Memory B cell (primary cell): ENCODE measurements at regions not wholly inside any gene's neighbourhood (a gene's known extent, or its start where the extent isn't known, plus 50 kb on each side); places are given as distances from the start of the nearest gene placed in this dataset.

Experiments used
- ATAC-seq: fragments of 150-1000 bp; cut with Tn5 transposase; 2 replicates; pipeline ENCODE4 v1.10.0; 2021; ENCODE audit warnings: low read depth, mild to moderate bottlenecking, moderate library complexity
- DNase-seq, 2 donors: peaks; one replicate each; pipeline ENCODE4 v3.0.0; 2022; ENCODE audit warnings: low spot score in 2 of 2
- H3K27ac Mint-ChIP-seq: one replicate; pipeline ENCODE4 v1.8.0; 2022; ENCODE audit warnings: mild to moderate bottlenecking, moderate library complexity, mixed read lengths
- H3K27me3 Mint-ChIP-seq: one replicate; pipeline ENCODE4 v1.8.0; 2022; ENCODE audit warnings: mixed read lengths
- H3K36me3 Mint-ChIP-seq: one replicate; pipeline ENCODE4 v1.8.0; 2022; ENCODE audit warnings: mild to moderate bottlenecking, mixed read lengths
- H3K4me1 Mint-ChIP-seq: one replicate; pipeline ENCODE4 v1.8.0; 2022; ENCODE audit warnings: mixed read lengths
- H3K4me3 Mint-ChIP-seq: one replicate; pipeline ENCODE4 v1.8.0; 2022; ENCODE audit warnings: mild to moderate bottlenecking, moderate library complexity, mixed read lengths
- H3K9me3 Mint-ChIP-seq: one replicate; pipeline ENCODE4 v1.8.0; 2022; ENCODE audit warnings: mixed read lengths

DNA sequence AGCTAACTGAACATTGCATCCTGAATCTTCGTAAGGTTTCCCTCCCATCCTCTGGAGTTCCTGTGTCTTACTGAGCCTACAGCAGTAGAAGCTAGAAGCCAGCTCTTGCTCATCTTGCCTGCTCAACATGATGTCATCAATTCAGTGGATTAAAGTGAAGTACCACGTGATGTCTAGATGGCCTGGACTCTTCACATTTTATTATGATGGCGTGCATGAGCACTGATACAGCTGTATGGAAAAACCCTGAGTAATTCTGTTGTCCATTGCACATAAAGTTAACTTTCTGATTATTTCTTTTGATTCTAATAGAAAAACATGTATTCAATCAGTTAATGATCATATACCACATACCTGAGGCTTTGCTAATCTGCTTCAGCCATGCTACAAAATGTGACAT, 2387.7 kb upstream of the TENM3 start:
- H3K36me3 Mint-ChIP-seq, result no peaks in the 10 kb centered on the region
- no peak for ATAC-seq
- no peak overlapping the region for H3K27ac Mint-ChIP-seq
- no peak for DNase-seq
- peaks cover 2% of the 10 kb centered on the region for H3K9me3 Mint-ChIP-seq
- no peaks in the 10 kb centered on the region for H3K27me3 Mint-ChIP-seq
- H3K4me1 Mint-ChIP-seq, result no peaks in the 10 kb centered on the region
- no peak overlapping the region for H3K4me3 Mint-ChIP-seq

DNA sequence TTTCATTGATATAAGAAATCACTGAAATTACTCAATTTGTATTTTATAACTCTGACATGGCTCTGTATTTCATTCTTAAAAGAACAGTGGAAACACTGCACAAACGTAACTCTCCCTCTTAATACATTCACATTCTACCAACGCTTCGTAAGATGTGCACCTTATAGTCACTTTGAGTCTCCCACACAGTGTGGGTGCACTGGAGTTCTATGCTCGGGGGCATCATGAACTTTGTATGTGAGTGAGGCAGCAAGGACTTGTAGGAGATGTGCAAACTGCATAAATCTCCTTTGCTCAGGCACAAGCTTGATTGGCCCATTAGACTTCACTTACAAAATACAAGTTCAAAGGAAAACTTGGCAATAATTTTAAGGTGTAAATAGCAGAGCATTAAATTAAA, 2385.0 kb upstream of the TENM3 start:
- ATAC-seq (no peak), DNase-seq (no peak)
- Mint-ChIP-seq H3K27ac (no peak overlapping the region), H3K4me1 (no peaks in the 10 kb centered on the region), H3K27me3 (no peaks in the 10 kb centered on the region), H3K36me3 (no peaks in the 10 kb centered on the region), H3K9me3 (peaks cover 4% of the 10 kb centered on the region), H3K4me3 (no peak overlapping the region)

DNA sequence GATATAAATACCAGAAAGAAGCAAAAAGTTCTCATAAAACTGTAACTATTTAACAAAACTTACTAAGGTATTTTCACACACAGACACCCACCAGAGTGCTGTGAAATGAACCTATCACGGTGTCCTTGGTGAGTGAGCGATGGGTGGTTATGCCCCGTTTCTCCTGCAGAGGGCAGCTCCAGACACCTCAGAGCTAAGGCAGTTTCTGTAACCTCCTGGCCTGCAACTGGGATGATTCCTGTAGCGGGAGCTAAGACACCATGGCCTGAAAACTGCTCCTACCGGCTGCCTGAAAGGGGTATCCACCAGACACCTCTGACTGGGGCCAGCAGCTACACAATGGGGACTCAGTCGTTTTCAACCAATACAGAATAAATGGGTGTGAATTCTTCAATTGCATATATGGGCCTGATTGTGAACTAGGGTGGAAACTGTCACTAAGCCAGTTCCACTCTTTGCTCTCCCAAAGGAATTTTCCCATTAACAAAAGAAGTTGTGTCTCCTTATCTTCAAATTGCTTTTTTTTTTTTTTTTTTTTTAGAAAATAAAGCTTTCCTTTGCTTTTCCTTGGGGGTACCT, 2375.8 kb upstream of the TENM3 start:
- Mint-ChIP-seq H3K36me3 (no peaks in the 10 kb centered on the region), H3K4me3 (no peak overlapping the region), H3K27ac (no peak overlapping the region), H3K4me1 (no peaks in the 10 kb centered on the region), H3K27me3 (no peaks in the 10 kb centered on the region), H3K9me3 (peaks cover 4% of the 10 kb centered on the region)
- ATAC-seq, result no peak
- DNase-seq, result peak in 1 of 2 donors; percentile 27

DNA sequence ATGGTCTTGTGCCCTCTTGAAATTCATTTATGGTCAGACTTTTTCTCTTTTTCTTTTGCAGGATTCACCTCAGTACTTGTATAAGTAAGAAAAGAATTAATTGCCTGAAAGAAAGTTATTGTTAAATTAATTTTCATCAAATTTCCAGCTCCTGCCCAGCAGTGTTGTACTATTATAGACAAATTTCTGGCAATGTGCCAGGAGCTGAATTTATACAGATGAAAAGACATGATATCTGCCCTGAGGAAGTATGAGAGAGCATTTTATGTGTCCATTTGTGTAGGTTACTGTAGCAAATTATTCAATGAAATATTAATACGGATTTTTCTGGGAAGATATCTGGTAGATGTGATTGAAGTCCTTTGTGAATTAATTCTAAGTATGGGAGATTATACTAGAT, 2371.5 kb upstream of the TENM3 start:
- ATAC-seq, result no peak
- H3K4me1 Mint-ChIP-seq, result no peaks in the 10 kb centered on the region
- H3K27me3 Mint-ChIP-seq, result no peaks in the 10 kb centered on the region

DNA sequence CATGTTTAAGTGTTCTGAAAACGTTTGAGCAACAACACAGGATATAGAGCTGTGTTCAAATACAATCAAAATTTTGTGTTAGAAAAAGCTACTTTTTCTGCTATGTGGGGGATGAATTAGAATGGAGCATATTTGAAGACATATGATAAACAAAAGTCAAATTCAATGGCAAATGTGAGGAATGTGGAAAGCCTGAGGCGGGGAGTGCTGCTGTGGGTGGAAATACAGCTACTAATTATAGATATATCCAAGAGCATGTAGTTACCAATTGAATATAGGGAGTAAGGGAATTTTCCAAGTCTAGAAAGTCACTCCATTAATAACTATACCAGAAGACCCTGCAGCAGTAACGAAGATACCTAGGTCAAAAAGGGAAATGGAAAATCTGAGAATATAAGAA, 2370.4 kb upstream of the TENM3 start:
- no peaks in the 10 kb centered on the region for H3K36me3 Mint-ChIP-seq
- no peak overlapping the region for H3K4me3 Mint-ChIP-seq
- no peak overlapping the region for H3K27ac Mint-ChIP-seq
- peaks cover 3% of the 10 kb centered on the region for H3K9me3 Mint-ChIP-seq
- H3K27me3 Mint-ChIP-seq, result no peaks in the 10 kb centered on the region
- DNase-seq (no peak), ATAC-seq (no peak)
- H3K4me1 Mint-ChIP-seq, result no peaks in the 10 kb centered on the region

More for the DNA sequence above, 2371.5 kb upstream of the TENM3 start:
- Mint-ChIP-seq H3K36me3 (no peaks in the 10 kb centered on the region), H3K9me3 (peaks cover 4% of the 10 kb centered on the region), H3K27ac (no peak overlapping the region), H3K4me3 (no peak overlapping the region)
- DNase-seq, result no peak

DNA sequence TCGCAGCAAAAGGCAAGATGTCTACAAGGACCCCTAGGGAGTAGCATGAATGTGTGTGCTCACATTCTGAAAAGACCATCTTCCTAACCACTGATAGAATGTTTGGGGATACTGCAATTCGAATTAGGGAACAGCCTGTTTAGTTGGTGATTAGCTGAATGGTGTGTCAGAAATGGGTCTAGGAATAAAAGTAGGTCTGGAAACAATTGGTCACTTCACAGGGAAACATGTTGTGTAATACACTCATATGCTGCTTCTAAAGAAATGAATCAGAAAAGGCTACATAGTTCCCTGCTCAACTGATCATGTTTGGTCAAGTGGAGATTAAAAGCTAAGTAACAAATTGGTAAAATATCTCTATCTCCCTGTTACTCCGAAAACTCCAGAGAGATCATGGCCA, 2362.4 kb upstream of the TENM3 start:
- H3K36me3 Mint-ChIP-seq, result no peaks in the 10 kb centered on the region
- no peak overlapping the region for H3K27ac Mint-ChIP-seq
- H3K27me3 Mint-ChIP-seq, result no peaks in the 10 kb centered on the region
- peaks cover 2% of the 10 kb centered on the region for H3K9me3 Mint-ChIP-seq
- ATAC-seq (no peak), DNase-seq (no peak)
- no peak overlapping the region for H3K4me3 Mint-ChIP-seq
- no peaks in the 10 kb centered on the region for H3K4me1 Mint-ChIP-seq

DNA sequence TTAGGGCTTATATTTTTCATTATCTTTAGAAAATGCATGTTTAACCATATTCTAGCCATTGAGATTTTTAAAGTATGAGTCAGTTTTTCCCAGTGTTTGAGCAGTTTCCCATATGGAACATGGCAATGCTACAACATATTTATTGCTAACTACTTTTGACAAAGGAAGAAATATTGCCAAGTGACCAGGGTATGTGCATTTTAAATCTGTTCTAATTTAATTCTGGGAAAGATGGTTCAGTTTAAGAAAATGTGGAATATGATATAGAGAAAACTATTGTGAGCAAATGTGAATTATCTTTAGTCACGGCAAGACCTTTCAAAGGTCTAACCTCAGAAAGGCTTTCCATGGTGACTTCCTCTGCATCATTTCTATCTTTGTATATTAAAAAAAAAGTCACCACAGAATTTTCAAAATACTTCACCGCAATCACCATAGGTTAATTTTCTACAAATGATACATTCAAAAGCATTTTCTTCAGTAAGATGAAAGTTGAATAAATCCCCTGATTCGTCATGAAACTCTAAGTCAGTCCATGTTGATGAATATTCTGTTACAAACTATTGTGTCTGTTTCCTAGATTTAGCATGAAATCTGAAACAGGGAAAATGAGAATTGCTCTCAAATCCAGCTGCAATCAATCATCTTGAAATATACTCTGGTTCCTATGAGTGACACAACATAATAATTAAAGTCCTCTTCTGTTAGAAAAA, 2349.0 kb upstream of the TENM3 start:
- ATAC-seq (no peak), DNase-seq (no peak)
- Mint-ChIP-seq H3K4me1 (no peaks in the 10 kb centered on the region), H3K27ac (no peak overlapping the region), H3K36me3 (no peaks in the 10 kb centered on the region), H3K9me3 (peaks cover 11% of the 10 kb centered on the region), H3K4me3 (no peak overlapping the region), H3K27me3 (no peaks in the 10 kb centered on the region)

DNA sequence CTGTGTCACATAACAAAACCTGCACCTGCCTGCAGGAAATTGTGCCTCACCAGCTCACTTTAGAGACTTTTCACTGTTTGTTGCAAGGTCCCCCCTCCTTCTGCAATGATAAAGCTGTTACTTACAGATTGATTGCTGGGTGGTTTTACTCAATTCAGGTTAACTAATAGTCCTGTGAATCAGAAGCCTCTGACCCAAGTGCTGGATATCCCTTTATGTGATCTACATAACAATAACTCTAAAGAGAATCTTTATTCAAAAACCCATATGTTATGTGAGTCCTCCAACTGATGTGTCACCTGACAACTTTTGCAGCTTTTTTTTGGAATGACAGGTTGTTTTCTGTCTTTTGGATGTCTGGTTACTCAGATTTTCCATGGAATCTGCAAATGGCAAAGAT, 2323.6 kb upstream of the TENM3 start:
- H3K4me3 Mint-ChIP-seq, result no peak overlapping the region

DNA sequence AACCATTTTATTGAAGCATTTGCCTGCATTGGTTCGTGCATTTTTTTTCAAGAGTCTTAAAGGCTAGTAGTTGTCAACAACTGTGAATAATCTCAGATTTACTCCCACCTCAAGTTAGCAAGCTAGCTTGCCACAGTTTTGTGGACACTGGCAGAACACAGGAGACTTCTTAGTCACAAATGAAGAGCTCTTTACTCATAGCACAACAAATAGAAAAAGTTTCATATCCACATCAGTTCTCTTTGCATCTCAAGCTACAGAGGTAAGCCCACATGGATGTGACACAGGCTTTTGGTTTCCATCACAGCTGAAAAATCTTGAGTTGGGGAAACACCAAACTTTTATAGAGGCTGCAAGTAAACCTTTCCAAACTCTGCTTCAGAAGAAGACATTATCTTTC, 2315.7 kb upstream of the TENM3 start:
- no peak overlapping the region for H3K4me3 Mint-ChIP-seq
- H3K4me1 Mint-ChIP-seq, result no peaks in the 10 kb centered on the region
- H3K9me3 Mint-ChIP-seq, result peaks cover 5% of the 10 kb centered on the region
- no peaks in the 10 kb centered on the region for H3K27me3 Mint-ChIP-seq
- H3K36me3 Mint-ChIP-seq, result no peaks in the 10 kb centered on the region
- H3K27ac Mint-ChIP-seq, result no peak overlapping the region
- ATAC-seq (no peak), DNase-seq (no peak)

More for the DNA sequence above, 2323.6 kb upstream of the TENM3 start:
- no peak for ATAC-seq
- no peaks in the 10 kb centered on the region for H3K4me1 Mint-ChIP-seq
- H3K36me3 Mint-ChIP-seq, result no peaks in the 10 kb centered on the region
- no peaks in the 10 kb centered on the region for H3K27me3 Mint-ChIP-seq
- H3K27ac Mint-ChIP-seq, result no peak overlapping the region
- peaks cover 5% of the 10 kb centered on the region for H3K9me3 Mint-ChIP-seq
- DNase-seq, result no peak

DNA sequence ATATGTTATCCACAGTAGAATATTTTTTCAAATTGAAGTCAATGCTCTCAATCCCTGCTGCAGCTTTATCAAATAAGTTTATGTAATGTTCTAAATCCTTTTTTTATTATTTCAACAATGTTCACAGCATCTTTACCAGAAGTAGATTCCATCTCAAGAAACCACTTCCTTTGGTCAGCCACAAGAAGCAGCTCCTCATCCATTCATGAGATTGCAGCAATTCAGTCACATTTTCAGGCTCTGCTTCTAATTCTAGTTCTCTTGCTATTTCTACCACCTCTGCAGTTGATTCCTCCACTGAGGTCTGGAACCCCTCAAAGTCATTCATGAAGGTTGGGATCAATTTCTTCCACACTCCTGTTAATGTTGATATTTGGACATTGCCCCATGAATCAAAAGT, 2301.3 kb upstream of the TENM3 start:
- H3K36me3 Mint-ChIP-seq, result no peaks in the 10 kb centered on the region
- H3K9me3 Mint-ChIP-seq, result peaks cover 9% of the 10 kb centered on the region
- H3K27me3 Mint-ChIP-seq, result no peaks in the 10 kb centered on the region
- no peak overlapping the region for H3K27ac Mint-ChIP-seq
- no peak overlapping the region for H3K4me3 Mint-ChIP-seq
- no peak for DNase-seq
- no peaks in the 10 kb centered on the region for H3K4me1 Mint-ChIP-seq
- ATAC-seq, result no peak

DNA sequence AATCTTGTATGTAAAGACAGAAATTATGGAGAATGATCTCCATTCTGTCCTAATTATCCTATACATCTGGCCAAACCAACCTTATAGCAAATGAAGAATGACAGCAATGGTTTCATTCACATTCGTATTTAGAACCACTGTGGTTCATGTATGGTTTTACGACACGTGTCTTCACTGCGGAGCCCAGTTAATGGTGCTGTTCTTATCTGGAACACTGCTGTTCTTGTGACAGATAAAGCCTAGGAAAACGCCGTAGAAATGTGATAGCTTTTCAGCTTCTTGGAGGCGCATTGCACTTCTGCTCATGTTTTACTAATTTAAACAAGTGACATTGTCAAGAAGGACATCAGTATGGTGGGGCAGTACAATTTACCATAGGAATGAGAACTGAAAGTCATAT, 2266.4 kb upstream of the TENM3 start:
- DNase-seq (no peak), ATAC-seq (no peak)
- Mint-ChIP-seq H3K36me3 (no peaks in the 10 kb centered on the region), H3K9me3 (peaks cover 6% of the 10 kb centered on the region), H3K4me1 (no peaks in the 10 kb centered on the region), H3K27me3 (no peaks in the 10 kb centered on the region), H3K4me3 (no peak overlapping the region), H3K27ac (no peak overlapping the region)

DNA sequence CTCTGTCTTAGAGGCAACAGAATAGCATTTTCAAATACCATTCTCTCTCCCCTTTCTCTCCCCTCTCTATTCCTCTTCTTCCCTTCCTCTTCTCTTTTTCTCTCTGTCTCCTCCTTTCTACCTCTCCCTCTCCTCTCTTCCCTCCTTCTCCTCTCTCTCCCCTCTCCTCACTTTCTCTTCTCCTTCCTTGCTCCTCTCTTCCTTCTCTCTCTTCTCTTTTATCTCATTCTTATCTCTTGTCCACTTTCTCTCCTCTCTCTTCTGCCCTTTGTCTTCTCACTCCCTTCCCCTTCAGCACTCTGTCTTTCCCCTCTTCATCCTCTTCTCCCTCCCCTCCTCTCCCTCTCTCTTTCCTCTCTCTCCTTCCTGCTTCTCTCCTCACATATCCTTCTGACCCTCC, 2265.8 kb upstream of the TENM3 start:
- Mint-ChIP-seq H3K4me1 (no peaks in the 10 kb centered on the region), H3K9me3 (peaks cover 6% of the 10 kb centered on the region), H3K27me3 (no peaks in the 10 kb centered on the region), H3K4me3 (no peak overlapping the region), H3K36me3 (no peaks in the 10 kb centered on the region), H3K27ac (no peak overlapping the region)
- DNase-seq (no peak), ATAC-seq (no peak)

DNA sequence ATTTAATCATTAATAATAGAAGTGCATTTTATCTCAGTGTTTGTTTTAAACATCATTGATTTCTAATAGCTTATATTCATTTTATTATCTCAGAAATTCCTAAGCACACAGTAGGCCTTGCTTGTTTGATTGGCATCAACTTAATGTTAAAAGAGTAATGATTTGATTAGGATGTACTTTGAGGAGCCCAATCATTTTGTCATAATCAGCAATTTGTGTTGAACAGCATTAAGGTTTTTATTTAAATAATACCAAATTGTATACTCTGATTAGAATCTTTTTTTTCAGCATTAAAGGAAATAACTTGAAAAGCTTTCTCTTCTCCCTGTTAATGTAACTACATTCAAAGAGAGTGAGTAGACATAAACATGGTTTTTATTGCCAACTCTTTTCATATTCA, 2262.0 kb upstream of the TENM3 start:
- no peaks in the 10 kb centered on the region for H3K4me1 Mint-ChIP-seq
- peaks cover 4% of the 10 kb centered on the region for H3K9me3 Mint-ChIP-seq
- H3K27me3 Mint-ChIP-seq, result no peaks in the 10 kb centered on the region
- ATAC-seq (no peak), DNase-seq (no peak)
- no peaks in the 10 kb centered on the region for H3K36me3 Mint-ChIP-seq
- no peak overlapping the region for H3K27ac Mint-ChIP-seq
- no peak overlapping the region for H3K4me3 Mint-ChIP-seq

DNA sequence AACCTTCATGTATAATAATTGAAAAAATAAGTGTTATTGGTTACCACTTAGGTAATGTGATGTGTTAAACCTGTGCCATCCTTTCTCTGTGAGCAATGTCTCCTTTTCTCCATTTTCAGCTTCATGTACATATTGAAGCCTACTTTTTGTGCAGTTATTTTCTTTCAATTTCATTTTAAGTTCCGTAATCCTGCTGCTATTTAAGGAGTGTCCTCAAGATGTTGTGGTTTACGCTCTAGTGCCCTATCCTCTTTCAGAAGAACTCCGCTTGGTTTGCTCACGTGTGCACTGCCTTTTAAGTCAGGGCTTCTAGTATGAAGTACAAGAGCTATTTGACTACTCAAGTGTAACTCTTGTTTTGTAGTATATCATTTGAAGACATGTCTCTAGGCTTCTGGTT, 2253.2 kb upstream of the TENM3 start:
- H3K4me3 Mint-ChIP-seq, result no peak overlapping the region

DNA sequence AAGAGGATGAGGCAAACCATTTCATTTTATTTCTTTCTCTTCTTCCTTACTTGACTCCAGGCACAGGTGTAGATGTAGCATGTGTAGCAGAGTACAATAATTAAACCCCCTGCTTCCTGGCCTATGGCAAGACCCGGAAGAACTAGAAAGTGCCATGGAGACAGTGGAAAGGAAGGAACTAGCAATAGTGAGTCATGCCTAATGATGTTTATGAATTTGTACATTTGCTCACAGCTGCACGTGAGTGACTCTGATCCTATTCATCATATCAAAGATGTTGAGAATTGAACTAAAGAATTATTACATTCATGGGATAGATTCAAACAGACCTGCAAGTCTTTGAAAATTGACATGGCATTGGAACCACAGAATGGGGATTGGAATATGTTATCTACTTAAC, 2233.9 kb upstream of the TENM3 start:
- H3K36me3 Mint-ChIP-seq, result no peaks in the 10 kb centered on the region
- no peaks in the 10 kb centered on the region for H3K4me1 Mint-ChIP-seq
- H3K9me3 Mint-ChIP-seq, result peaks cover 2% of the 10 kb centered on the region
- ATAC-seq (no peak), DNase-seq (no peak)
- no peak overlapping the region for H3K4me3 Mint-ChIP-seq
- no peak overlapping the region for H3K27ac Mint-ChIP-seq
- no peaks in the 10 kb centered on the region for H3K27me3 Mint-ChIP-seq

More for the DNA sequence above, 2253.2 kb upstream of the TENM3 start:
- no peak for DNase-seq
- H3K27me3 Mint-ChIP-seq, result no peaks in the 10 kb centered on the region
- no peaks in the 10 kb centered on the region for H3K4me1 Mint-ChIP-seq
- ATAC-seq, result peak; percentile 82
- peaks cover 7% of the 10 kb centered on the region for H3K9me3 Mint-ChIP-seq
- peak overlapping the region; percentile 35 for H3K27ac Mint-ChIP-seq
- no peaks in the 10 kb centered on the region for H3K36me3 Mint-ChIP-seq
